ENCODE measurements at regions not wholly inside any gene's neighbourhood (a gene's known extent, or its start where the extent isn't known, plus 50 kb on each side); places are given as distances from the start of the nearest gene placed in this dataset.

DNA sequence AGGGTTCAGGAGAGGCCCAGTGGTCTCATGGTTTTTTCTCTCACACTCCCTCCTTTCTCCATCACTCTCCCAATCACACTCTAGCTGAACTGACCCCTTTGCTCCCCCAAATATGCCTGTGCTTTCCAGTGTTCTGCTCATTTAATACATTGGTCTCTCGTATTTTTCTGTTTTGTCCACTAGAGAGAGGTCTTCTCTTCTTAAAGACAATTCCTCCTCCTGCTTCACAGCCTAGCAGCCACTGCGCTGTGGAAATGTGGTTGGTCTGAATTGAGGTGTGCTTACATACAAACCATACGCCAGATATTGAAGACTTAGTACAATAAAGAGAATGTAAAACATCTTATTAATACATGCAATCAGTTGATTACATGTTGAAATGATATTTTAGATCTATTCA, 60.6 kb upstream of the XCR1 start:
- DNase-seq: no peak

DNA sequence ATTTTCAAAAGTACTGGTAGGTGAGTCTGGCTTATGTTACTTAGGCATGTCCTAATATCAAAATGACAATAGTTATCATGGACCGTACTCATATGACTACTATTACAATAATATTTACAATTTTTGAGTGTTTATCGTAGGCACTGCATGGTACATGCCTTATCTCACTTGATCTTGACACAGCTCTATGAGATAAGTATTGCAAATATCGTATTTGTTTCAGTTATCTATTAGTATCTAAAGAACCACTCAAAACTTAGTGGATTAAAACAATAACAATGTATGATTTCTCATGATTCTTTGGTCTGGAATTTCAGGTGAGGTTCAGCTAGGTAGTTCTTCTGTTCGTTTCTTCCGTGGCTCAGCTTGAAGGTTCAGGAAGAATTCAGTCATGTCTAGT, 59.7 kb upstream of the XCR1 start:
- no peak for DNase-seq

DNA sequence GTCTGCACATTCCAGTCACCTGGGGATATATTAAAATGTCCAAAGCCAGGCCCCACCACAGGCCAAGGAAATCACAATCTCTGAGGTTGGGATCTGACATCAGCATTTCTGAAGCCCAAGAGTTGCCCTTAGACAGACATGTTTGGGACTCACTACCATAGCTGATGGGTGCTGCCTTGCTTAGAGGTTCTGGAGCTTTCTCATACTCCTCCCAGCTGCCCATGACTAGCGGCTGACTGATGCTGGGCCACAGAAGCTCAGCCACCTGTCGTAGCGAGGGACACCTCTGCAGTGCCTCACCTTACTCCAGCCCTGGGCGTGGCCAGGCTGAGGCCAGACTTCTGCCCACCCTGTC, 58.8 kb upstream of the XCR1 start:
- no peak for DNase-seq

DNA sequence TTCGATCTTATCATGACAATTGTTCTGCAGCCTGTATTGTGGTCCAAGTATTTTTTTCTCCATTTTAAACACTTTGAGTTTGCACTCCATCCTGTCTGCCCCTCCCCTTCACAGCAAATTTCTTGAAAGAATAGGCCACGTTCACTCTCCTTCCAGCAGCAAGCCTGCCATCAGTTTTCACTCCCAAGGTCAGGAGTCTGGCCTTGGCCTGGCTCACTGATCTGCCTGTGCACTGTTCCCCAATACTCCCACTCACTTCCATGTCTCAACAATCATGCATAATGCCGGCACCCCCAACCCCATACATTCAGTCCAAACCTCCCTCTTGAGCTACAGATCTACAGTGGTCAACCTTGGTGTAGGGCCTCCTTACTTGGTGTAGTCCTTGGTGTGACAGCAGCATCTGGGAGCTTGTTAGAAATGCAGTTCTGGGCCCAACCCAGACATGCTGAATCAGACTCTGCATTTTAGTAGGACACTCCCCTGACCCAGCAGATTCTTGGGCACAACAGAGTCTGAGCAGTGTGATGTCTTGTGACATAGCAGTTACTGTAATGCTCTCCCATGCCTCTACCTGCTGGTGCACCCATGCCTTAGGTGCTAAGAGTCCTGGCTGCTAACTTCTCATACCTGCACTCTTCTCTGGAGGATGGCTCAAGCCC, 58.3 kb upstream of the XCR1 start:
- DNase-seq: no peak

DNA sequence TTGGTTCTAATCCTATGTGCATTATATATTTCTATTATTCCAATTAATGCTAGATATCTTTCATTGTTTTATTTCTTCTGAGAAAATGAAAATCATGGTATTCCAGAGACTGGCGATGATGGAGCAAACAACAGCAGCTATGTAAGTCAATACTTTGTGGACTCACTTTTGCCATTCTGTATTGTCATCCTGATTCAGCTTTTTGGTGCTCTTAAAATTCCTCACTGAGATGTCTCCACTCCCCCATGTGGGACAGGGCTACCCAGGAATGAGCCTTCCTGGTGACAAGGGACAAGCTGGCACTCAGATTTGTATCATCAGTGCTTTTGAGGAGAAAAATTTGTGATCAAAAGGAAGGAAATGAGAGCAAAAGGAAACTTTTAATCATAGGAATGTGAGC, 56.7 kb upstream of the XCR1 start:
- no peak for DNase-seq

DNA sequence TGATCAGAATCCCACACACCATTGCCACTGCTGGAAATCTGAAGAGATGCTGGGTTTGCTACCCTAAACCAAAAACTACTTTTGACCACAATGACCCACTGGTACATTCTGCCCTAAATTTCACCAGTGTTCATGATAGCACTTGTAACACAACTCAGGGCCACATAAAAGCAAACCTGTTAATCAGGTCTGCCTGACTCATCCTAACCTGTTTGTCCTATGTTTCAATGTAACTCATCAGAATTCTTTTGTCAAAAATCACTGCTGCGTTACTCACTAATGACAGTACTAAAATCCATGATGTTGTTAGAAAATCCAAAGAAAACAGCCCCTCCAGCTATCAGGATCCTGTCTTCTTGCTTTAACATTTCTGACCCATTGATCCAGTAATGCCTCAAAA, 55.6 kb upstream of the XCR1 start:
- DNase-seq: no peak

DNA sequence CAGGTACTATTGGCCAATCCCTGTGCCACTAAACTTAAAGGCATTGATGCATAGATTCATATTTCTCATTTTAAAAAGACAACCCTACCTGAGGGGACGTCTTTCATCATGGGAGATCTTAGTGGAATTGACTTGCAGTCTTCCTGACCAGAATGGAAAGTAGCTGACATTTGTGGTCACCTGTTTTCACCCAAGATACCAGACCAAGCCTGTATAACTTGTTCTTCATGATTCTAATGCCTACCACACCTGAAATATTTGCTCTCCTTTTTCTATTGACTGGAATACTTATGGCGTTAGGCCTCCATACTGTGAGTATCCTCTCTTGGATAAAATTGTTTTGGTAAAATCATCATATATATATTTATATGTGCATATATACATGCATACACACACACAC, 54.7 kb upstream of the XCR1 start:
- no peak for DNase-seq

DNA sequence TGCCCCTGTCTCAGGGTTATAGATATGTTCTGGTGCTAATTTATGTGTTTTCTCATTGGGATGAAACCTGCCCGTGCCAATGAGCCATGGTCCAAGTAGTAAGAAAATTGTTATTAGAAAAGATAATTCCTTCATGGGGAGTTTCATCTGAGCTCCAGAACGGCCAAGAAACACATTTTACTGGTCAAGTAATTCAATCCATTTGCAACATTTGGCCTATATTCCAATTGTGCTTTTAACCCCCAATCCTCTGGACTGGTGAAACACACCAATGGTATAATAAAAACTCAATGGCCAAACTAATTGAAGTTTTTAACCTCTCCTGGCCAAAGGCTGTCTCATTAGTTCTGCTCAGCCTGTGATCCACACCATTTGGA, 53.7 kb upstream of the XCR1 start:
- no peak for DNase-seq

DNA sequence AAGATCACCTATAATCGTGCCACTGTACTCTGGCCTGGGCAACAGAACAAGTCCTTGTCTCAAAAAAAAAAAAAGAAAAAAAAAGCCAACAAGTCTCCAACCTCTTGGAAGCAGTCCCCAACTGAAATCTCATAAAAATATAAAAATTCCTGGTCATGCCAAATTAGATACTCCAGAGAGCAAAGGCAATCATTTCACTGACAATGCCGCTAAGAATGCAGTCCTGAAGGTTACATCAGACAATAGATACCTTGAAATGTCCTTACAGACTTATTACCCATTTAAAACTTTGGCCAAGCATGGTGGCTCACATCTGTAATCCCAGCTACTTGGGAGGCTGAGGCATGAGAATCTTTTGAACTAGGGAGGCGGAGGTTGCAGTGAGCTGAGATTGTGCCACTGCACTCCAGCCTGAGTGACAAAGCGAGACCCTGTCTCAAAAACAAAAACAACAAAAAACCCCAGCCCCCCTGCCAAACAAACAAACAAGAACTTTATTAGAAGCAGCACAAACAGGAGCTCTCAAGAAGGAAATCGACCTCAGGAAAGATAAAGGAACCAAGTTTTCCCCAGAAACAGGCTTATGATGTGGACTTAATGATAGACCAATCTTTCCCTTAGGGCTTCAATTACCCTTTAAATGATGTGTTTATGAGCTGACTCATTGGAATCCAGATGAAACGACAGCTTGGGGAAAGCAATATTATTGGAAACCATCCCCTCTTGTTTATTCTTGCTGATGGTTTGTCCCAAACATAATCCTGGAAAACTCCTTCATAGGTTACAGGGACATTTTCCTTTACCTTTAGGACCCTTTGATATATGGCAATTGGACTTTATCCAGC, 53.1 kb upstream of the XCR1 start:
- DNase-seq: no peak

DNA sequence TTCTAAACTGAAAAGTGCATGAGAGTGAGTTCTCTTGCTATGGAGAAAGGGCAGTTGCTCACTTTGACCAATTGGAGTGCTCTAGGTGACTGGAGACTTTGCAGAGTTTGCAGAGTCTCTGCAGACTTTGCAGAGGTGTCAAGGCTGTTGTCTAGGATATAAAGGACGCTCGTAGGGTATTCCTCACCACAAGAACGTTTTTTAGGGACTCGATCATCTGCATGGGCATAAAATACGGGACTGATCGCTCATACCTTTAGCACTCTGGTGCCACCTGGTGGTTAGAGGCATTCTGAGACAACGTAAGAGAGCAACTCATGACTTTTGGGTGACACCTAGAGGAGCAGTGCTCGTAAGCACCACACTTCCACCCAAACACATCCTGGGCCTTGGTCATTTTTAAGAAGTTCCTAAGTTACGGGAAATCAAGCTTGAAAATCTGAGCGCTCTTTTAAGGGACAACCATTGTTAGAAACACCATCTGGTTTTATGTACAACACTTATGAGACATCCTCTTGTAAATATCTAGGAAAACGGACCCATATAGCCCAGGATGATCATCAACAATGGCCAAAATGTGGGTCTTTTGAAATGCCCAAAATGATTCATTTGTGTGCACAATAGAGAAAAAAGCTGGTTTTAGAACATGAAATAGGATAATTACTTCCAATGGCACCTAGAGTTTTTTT, 51.6 kb upstream of the XCR1 start:
- DNase-seq: peak; percentile 57

Data from DMS153 (cell line).